ENCODE measurements at regions not wholly inside any gene's neighbourhood (a gene's known extent, or its start where the extent isn't known, plus 50 kb on each side); places are given as distances from the start of the nearest gene placed in this dataset.

GRCh38 chr13:64993514-64994164, 2236.5 kb downstream of the PCDH9 start:
- Histone ChIP-seq H3K4me1 (ENCODE audit: control insufficient read depth, insufficient read depth, low read length) (no peaks in the 10 kb centered on the region), H3K4me3 (no peak overlapping the region), H3K79me2 (ENCODE audit: control insufficient read depth, insufficient read depth, low read length) (no peaks in the 10 kb centered on the region), H3K4me2 (ENCODE audit: control insufficient read depth, insufficient read depth) (no peak overlapping the region), H4K20me1 (ENCODE audit: control insufficient read depth, insufficient read depth) (no peaks in the 10 kb centered on the region), H2AFZ (ENCODE audit: control insufficient read depth, low read depth, low read length) (peak overlapping the region; percentile 23; the same call in 1 of the 2 replicates), H3K27ac (ENCODE audit: control insufficient read depth, insufficient read depth) (no peak overlapping the region), H3K27me3 (replicated peaks in 1 of 2; ENCODE audit: control insufficient read depth in 2 of 2, insufficient read depth in 2 of 2, low read length in 1 of 2) (no peaks in the 10 kb centered on the region), H3K9ac (ENCODE audit: control insufficient read depth, insufficient read depth, low read length) (no peak overlapping the region), H3K9me3 (replicated peaks; ENCODE audit: control insufficient read depth, insufficient read depth, low read length) (no peaks in the 10 kb centered on the region), H3K36me3 (ENCODE audit: control insufficient read depth in 2 of 2, insufficient read depth in 2 of 2, low read length in 1 of 2) (no peaks in the 10 kb centered on the region)
- WGBS (ENCODE audit: insufficient coverage, insufficient replicate concordance, low lambda C conversion rate, missing lambda C conversion rate): 63% methylated on average over 4 of the region's 4 CpGs
- ChIA-PET RAD21 (ENCODE audit: unreplicated experiment) (interaction anchor here (1.0 to 1.3 kb wide), 3 partner anchors 56 to 161 kb away, joined by 3 to 7 read pairs (median 4); no protein-coding TSS in a partner anchor), POLR2A (interaction anchor here (0.7 to 0.9 kb wide), 2 partner anchors 58 to 160 kb away, joined by 3 to 5 read pairs; no protein-coding TSS in a partner anchor), SMC1A (ENCODE audit: uncharacterized antibody, unreplicated experiment) (interaction anchor here (0.6 to 1.3 kb wide), 3 partner anchors 30 to 918 kb away, joined by 3 to 5 read pairs (median 3); no protein-coding TSS in a partner anchor), CTCF (interaction anchor here (0.8 kb wide), 1 partner anchor 537 kb away, joined by 3 read pairs; no protein-coding TSS in a partner anchor)
- DNase-seq (ENCODE audit: low read depth, low spot score): peak; percentile 5
- ATAC-seq: peak; percentile 94
- in situ Hi-C loops (cut with MboI) (no loop called here), intact Hi-C loops (cut with micrococcal nuclease; ENCODE audit: unreplicated experiment) (loop anchor here (5.0 to 10.0 kb wide), 2 partner anchors 56 to 161 kb away; no protein-coding TSS in a partner anchor)
- no TSS peak for BruUV-seq (replicated peaks)
- FAIRE-seq: no peak
- TF ChIP-seq RAD21 (IDR thresholded peaks at IDR 0.05; ENCODE audit: insufficient read depth, low read depth, low read length): no peak
- TF ChIP-seq MEF2B (IDR thresholded peaks at IDR 0.05; ENCODE audit: partially characterized antibody, poor library complexity, severe bottlenecking): peak; percentile 23
- TF ChIP-seq RUNX3 (IDR thresholded peaks at IDR 0.05; ENCODE audit: low read length): no peak
- TF ChIP-seq EZH2 (IDR thresholded peaks at IDR 0.05; ENCODE audit: borderline replicate concordance, control insufficient read depth, low read depth, low read length): no peak
- TF ChIP-seq PKNOX1 (IDR thresholded peaks at IDR 0.05): peak; percentile 59
- TF ChIP-seq CREM (IDR thresholded peaks at IDR 0.05; ENCODE audit: low read depth): 0 out of 2 replicates have a peak, but pooled peaks have one; percentile 23
- TF ChIP-seq EED (IDR thresholded peaks at IDR 0.05; ENCODE audit: low read depth): 0 out of 2 replicates have a peak, but pooled peaks have one; percentile 19
- TF ChIP-seq, protein P1, sequence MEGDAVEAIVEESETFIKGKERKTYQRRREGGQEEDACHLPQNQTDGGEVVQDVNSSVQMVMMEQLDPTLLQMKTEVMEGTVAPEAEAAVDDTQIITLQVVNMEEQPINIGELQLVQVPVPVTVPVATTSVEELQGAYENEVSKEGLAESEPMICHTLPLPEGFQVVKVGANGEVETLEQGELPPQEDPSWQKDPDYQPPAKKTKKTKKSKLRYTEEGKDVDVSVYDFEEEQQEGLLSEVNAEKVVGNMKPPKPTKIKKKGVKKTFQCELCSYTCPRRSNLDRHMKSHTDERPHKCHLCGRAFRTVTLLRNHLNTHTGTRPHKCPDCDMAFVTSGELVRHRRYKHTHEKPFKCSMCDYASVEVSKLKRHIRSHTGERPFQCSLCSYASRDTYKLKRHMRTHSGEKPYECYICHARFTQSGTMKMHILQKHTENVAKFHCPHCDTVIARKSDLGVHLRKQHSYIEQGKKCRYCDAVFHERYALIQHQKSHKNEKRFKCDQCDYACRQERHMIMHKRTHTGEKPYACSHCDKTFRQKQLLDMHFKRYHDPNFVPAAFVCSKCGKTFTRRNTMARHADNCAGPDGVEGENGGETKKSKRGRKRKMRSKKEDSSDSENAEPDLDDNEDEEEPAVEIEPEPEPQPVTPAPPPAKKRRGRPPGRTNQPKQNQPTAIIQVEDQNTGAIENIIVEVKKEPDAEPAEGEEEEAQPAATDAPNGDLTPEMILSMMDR (IDR thresholded peaks at IDR 0.05 in 2 of 3, conservative IDR thresholded peaks at IDR 0.05 in 1 of 3; ENCODE audit: control insufficient read depth in 2 of 3, extremely low read depth in 1 of 3, insufficient read depth in 1 of 3, low read depth in 3 of 3, low read length in 3 of 3): no peak
- 0 out of 2 replicates have a peak, but pooled peaks have one; percentile 31 for TF ChIP-seq SMARCA5 (IDR thresholded peaks at IDR 0.05)
- no peak for TF ChIP-seq ATF7 (IDR thresholded peaks at IDR 0.05; ENCODE audit: low read depth)
- no peak for TF ChIP-seq MYB (IDR thresholded peaks at IDR 0.05; ENCODE audit: borderline replicate concordance, low read depth, low read length)
- peak in 1 of 2 experiments; percentile 43; a peak in 1 of 4 replicates for TF ChIP-seq EP300 (IDR thresholded peaks at IDR 0.05; ENCODE audit: borderline replicate concordance in 1 of 2, control insufficient read depth in 1 of 2, low read depth in 2 of 2, low read length in 2 of 2)
- TF ChIP-seq, protein P2, sequence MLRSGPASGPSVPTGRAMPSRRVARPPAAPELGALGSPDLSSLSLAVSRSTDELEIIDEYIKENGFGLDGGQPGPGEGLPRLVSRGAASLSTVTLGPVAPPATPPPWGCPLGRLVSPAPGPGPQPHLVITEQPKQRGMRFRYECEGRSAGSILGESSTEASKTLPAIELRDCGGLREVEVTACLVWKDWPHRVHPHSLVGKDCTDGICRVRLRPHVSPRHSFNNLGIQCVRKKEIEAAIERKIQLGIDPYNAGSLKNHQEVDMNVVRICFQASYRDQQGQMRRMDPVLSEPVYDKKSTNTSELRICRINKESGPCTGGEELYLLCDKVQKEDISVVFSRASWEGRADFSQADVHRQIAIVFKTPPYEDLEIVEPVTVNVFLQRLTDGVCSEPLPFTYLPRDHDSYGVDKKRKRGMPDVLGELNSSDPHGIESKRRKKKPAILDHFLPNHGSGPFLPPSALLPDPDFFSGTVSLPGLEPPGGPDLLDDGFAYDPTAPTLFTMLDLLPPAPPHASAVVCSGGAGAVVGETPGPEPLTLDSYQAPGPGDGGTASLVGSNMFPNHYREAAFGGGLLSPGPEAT (IDR thresholded peaks at IDR 0.05; ENCODE audit: low read depth): peak; percentile 80
- TF ChIP-seq CBFB (IDR thresholded peaks at IDR 0.05; ENCODE audit: low read depth): no peak
- peak; percentile 95 for TF ChIP-seq SPI1 (IDR thresholded peaks at IDR 0.05; ENCODE audit: borderline replicate concordance, insufficient read depth, low read depth, low read length)
- peak; percentile 63; the same call in 1 of the 2 replicates for TF ChIP-seq NBN (IDR thresholded peaks at IDR 0.05)
- peak; percentile 92 to 93 for TF ChIP-seq IKZF2 (IDR thresholded peaks at IDR 0.05)
- TF ChIP-seq ZSCAN29 (IDR thresholded peaks at IDR 0.05): no peak
